ENCODE measurements at regions not wholly inside any gene's neighbourhood (a gene's known extent, or its start where the extent isn't known, plus 50 kb on each side); places are given as distances from the start of the nearest gene placed in this dataset.
A peak's percentile ranks its signal among the peaks of the same experiment; 100 is the strongest.
"Not testable (repeated sequence)": the region's sequence is repeated elsewhere in the genome, so short reads cannot be mapped to it uniquely, and the experiment has no call there.

GRCh38 chr15:26114128-26114527 lies 251.0 kb upstream of the ATP10A start:
- DNase-seq, result not testable (repeated sequence)

- DNase-seq, result no peak
Measured at GRCh38 chr15:26113296-26113695, 250.2 kb upstream of the ATP10A start.

GRCh38 chr15:26109203-26109602 lies 246.1 kb upstream of the ATP10A start:
- no peak for DNase-seq

- DNase-seq, result no peak
Measured at GRCh38 chr15:26106556-26106955, 243.4 kb upstream of the ATP10A start.

- no peak for DNase-seq
Measured at GRCh38 chr15:26103002-26103404, 239.9 kb upstream of the ATP10A start.

- no peak for DNase-seq
Measured at GRCh38 chr15:26102365-26102764, 239.2 kb upstream of the ATP10A start.

- no peak for DNase-seq
Measured at GRCh38 chr15:26101443-26101842, 238.3 kb upstream of the ATP10A start.

- DNase-seq, result no peak
Measured at GRCh38 chr15:26098801-26099200, 235.7 kb upstream of the ATP10A start.

GRCh38 chr15:26097216-26097615 lies 234.1 kb upstream of the ATP10A start:
- DNase-seq, result no peak

- DNase-seq, result no peak
Measured at GRCh38 chr15:26096581-26096980, 233.5 kb upstream of the ATP10A start.

- no peak for DNase-seq
Measured at GRCh38 chr15:26095710-26096330, 232.7 kb upstream of the ATP10A start.

- DNase-seq, result no peak
Measured at GRCh38 chr15:26091184-26091583, 228.1 kb upstream of the ATP10A start.

- DNase-seq, result no peak
Measured at GRCh38 chr15:26087881-26088280, 224.8 kb upstream of the ATP10A start.

- no peak for DNase-seq
Measured at GRCh38 chr15:26087395-26087794, 224.3 kb upstream of the ATP10A start.

- DNase-seq, result no peak
Measured at GRCh38 chr15:26084771-26085170, 221.6 kb upstream of the ATP10A start.

- DNase-seq, result no peak
Measured at GRCh38 chr15:26083896-26084295, 220.8 kb upstream of the ATP10A start.

GRCh38 chr15:26083457-26083856 lies 220.3 kb upstream of the ATP10A start:
- DNase-seq, result no peak

GRCh38 chr15:26082221-26083109 lies 219.3 kb upstream of the ATP10A start:
- peak; percentile 93 for DNase-seq

GRCh38 chr15:26081758-26082220 lies 218.7 kb upstream of the ATP10A start:
- DNase-seq, result no peak

GRCh38 chr15:26075770-26076169 lies 212.6 kb upstream of the ATP10A start:
- no peak for DNase-seq

- DNase-seq, result no peak
Measured at GRCh38 chr15:26073430-26074333, 210.6 kb upstream of the ATP10A start.

- no peak for DNase-seq
Measured at GRCh38 chr15:26070095-26070532, 207.0 kb upstream of the ATP10A start.

- DNase-seq, result no peak
Measured at GRCh38 chr15:26069231-26069641, 206.1 kb upstream of the ATP10A start.

All from NCI-H510A treated with DMSO at 0.1 percent for 48 hours (cell line).